Globus pallidus (tissue), 1 donor: ENCODE measurements at regions not wholly inside any gene's neighbourhood (a gene's known extent, or its start where the extent isn't known, plus 50 kb on each side); places are given as distances from the start of the nearest gene placed in this dataset.
A peak's percentile ranks its signal among the peaks of the same experiment; 100 is the strongest.

Source experiments
- DNase-seq: peaks from one replicate; pipeline ENCODE4 v3.0.0-alpha.2; 2015; ENCODE audit warnings: low spot score

DNA sequence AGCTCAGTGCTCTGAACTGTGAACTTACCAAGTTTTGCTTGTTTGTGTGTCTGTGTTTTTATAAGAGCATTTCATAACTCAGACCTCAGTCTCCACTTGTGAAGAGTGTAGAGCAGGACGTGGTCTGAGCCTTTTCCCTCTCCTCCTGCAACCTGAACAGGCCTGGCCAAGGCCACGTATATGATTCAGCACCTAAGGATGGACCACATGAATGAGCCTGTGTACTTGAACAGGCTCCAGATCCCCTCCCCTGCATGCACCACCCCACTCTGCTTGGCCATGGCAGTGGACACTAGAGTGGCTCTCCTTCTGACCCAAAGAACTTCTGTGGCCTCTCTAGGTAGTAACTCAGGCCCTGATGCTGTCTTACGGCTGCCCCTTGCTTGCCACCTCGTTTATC, 125.9 kb upstream of the FSTL4 start:
- DNase-seq = no peak

DNA sequence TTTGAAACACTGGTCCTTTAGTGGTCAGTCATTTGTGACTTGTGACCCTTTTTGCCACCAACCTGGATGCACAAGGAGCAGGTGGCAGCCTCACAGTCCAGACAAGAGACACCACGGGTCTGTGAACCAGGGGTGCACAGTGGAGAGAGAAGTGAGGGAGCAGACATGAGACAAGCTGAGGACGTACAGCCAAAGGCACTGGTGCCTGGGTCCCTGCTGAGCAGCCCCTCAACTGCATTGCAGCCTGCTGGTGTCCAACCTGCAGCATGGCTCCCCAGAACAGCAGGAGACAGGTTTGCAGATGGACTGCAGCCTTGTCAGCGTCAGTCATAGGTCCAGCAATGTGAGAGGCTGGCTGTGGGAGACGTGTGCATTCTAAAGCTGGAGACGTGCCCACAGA, 124.2 kb upstream of the FSTL4 start:
- DNase-seq = no peak

DNA sequence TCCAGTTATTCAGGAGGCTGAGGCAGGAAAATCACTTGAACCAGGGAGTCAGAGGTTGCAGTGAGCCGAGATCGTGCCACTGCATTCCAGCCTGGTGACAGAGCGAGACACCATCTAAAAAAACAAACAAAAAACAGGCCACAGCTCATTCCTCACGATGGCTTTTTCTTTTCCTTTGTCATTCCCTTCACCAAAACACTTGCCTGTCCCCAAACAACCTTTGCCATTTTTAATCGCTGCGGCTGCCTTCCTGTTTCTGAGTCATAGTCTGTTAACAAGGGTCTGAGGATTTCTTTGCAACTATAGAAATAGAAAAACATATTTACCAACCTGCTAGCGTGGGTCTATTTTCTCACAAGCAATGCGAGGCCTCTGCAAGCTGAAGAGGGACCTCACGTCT, 123.0 kb upstream of the FSTL4 start:
- DNase-seq = no peak

DNA sequence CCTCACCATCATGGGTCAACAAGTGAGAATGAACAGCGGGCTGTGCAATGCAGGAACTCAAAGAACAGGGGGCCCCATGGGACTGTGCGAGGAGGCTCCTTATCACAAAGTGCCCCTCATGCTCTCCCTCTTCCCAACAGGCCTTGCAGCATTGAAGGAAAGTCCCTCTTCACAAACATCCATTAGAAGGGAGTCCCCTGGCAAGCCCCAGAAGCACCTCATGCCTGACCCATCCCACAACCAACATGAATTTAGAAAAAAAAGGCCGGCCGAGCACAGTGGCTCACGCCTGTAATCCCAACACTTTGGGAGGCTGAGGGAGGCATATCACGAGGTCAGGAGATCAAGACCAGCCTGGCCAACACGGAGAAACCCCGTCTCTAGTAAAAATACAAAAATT, 122.6 kb upstream of the FSTL4 start:
- no peak for DNase-seq

DNA sequence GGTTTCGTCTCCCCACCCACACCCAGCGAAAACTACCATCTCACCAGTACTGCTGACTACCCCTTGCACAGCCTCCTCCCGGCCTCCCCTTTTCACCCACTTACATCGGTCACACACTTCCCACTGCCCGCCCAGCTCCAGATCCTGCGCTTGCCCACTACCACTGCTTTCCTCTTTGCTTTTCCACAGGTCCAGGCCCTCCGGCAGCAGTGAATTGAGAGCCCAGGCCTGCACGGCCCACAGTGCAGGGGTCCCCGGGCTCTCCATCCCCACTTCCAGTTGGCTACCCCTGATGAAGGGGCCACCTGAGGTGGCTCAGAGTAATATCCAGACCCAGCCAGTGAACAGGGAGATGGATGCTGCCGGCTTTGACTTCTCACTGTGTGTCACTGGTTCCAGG, 120.2 kb upstream of the FSTL4 start:
- DNase-seq = no peak

DNA sequence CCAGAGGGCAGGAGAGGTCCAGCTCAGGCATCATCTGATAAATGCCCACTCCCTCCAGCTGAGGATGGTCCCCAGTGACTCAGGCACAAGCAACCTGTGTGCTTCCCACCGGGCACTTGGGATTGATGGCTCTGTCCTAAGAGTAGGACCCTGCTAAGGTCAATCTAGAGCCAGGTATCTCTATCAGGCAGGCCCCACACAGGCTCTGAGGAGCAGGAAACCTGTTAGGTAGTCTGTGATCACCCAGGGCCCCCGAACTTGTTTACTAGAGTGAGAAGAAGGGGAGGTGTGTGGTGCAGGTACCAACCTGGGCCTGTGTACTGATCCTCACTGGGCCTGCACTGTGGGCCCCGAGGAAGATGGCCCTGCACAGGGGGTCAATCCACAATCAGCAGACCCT, 119.6 kb upstream of the FSTL4 start:
- DNase-seq = no peak

DNA sequence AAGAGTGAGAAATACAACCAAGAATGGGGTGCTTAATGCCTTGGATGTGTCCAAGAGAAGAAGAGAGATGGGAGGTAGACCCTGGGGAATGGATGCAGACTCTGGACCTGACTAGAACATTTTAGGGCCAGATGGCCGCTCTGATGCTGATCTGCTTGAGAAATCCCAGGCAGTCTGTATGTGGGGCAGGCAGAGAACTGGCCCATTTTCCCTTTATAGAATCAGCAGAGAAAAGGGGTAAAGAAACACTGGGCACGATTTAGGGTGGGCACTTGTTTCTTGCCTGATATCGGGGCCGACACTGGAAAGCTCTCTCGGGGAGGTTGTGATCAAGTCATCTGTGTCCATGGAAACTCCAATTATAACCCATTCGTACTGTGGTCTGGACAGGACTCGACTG, 118.5 kb upstream of the FSTL4 start:
- no peak for DNase-seq

DNA sequence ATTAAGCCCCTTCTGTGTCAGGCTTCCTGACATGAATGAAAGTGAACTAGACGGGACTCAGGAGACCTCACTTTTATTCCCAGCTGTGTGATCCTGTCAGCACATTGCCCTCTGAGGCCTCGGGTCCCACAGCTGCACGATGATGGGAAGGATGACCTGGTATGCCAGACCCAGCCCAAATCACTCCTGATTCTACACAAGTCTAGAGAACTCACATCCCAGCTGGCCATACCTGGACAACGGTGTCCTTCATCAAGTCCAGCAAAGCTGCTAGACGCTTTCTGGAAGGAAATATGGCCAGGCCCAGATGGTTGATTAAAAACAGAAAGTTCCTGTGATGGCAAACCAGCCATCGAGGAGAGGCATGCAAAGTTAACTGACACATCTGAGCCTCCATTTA, 118.0 kb upstream of the FSTL4 start:
- no peak for DNase-seq

DNA sequence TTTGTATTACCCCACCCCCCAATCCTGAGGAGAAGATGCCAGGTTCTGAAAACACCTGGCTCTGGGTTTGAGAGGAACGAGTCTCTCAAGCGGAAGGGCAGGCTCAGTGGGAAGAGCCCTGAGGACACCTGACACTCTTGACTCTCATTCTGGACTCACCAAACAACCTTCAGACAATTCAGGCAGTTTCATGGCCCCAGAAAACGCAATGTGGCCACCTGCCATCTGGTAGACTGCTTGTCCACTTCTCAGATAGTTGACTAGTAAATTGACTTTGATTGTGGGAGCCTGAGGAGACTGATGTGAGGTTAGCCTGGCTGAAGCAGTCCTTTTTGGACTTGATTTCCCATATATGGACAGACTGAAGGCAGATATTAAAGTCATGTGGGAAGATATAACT, 117.5 kb upstream of the FSTL4 start:
- no peak for DNase-seq

DNA sequence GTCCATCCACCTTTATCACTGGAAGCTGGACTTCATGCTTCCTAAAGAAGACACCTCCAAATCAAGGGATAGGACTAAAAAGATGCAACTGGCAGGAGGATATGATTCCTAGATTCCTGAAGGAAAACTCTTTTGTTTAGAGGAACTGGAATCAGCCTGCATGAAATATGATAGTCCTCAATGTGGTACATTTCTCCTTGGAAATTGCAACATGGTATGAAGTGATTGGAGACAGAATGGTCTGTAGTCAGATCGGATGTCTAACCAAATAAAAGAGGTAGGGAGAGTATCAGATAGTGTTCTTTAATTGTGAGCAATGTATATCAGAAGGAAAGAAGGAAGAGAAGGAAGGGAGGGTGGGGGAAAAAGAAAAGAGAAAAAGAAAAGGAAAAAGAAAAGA, 116.1 kb upstream of the FSTL4 start:
- DNase-seq = no peak

DNA sequence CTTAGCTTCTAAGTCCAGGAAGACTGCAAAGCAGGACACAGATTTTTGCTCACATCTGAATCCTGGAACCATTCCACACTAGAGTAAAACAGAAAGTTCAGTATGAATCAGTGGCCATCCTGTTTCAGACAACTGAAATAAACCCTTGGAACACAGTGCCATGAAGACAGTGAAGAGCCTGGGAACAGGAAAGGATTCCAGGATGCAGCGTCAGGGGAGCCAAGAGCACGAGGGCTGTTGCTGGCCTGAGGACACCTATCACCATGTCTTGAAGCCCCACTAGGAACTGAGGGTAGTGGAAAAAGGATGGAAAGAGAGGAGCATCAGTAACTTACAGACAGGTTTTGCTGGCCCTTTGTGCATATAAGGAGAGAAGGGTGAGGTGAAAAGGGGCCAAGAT, 115.3 kb upstream of the FSTL4 start:
- DNase-seq = no peak

DNA sequence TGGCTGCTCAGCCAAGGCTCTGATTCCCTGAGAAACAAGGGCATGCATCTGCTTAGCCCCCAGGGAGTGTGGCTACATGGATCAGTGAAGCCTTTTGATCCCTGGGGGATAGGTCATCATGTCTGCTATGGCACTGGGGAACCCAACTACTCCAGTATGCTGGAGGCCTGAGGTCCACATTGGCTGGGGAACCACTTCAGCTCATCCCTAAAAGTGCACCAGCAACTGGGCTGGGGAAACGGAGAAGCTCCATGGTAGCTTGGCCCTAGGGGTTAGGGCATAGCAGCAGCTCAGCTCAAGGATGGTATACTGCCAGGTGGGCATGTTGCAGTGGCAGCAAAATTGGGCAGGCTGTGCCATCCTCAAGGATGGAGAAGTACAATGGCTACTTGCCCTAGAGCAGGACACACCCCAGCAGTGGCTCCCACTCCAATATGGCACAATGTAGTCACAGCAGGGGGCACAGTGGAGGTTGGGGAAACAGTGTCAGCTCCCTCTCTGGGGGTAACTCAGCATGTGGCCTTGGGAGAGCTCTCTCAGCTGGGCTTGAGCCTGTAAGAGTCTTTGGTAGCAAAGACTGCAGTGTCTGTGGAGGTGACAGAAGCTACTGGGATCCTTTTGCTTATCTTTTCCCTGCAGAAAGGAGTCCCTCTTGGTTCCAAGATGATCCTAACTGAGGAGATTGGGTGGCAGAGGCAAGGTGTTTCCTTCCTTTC, 111.5 kb upstream of the FSTL4 start:
- DNase-seq = no peak

DNA sequence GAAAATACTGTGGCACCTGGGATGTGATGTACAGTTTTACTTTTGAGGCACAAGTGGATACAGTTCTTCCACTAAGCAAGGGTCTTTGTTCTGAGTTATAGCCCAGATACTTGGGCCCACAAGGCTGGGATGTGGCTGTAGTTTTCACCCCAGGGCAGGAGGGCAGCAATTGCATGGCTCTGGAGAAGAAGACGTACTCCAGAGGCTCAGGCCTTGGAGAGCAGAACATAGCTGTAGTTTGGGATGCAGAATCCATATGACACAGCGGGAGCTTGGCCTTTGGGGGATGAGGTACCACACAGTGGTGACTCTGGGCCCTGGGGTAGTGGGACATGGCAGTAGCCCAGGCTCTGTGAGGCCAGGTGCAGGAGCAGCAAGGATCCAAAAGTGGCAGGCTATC, 110.8 kb upstream of the FSTL4 start:
- no peak for DNase-seq

DNA sequence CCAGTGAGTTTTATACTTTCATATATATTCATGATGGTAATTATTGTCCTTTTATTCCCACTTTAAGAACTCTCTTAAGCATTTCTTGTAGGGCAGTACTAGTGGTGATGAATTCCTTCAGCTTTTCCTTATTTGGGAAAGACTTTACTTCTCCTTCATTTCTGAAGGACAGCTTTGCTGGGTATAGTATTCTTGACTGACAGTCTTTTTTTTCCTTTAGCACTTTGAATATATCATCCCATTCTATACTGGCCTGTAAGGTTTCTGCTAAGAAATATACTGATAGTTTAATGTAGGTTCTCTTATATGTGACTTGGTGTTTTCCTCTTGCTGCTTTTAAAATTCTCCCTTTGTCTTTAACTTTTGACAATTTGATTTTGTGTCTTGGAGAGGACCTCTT, 109.0 kb upstream of the FSTL4 start:
- DNase-seq = no peak

DNA sequence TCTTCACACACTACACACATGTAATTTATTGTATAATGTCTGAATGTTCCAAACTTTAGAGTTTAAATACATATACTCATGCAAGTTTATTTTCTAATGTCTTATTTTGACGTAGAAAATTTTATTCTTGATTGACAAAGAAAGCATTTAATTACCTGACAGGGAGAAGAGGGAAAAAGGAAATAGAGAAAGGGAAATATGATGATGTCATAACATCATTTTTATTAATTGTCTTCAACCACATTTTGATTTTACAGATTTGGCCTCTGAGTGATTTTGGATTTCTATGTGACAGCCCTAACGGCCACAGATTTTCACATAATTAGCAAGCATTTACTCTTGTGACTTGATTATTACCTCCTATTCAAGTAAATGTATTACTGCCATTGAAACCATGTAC, 106.1 kb upstream of the FSTL4 start:
- no peak for DNase-seq

DNA sequence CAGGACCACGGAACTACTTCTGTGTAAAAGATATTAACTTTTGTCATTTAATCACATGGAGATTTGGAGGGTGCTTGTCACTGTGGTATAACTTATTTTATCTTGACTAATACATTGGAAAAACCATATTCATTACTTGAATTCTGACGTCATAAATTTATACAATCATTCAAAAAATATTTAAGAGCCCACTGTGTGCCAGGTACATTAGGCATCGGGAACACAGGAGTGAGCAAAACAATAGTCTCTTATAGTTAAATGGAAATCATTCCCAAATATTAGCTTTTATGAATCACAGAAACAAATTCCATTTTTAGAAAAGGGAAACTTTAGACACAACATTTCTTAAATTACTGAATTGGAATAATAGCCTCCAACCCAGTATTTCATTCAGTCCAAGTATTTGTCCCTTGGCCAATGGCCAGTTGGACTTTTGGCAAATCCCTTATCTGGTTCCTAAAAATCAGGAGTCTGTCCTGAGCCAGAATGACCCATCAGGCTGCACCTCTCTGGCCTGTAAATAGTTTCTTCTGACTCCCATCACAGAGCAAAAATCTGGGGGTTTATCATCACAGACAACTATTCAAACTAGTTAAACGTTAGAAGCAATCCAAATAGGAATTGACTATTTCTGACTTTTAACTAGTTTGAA, 104.3 kb upstream of the FSTL4 start:
- no peak for DNase-seq

DNA sequence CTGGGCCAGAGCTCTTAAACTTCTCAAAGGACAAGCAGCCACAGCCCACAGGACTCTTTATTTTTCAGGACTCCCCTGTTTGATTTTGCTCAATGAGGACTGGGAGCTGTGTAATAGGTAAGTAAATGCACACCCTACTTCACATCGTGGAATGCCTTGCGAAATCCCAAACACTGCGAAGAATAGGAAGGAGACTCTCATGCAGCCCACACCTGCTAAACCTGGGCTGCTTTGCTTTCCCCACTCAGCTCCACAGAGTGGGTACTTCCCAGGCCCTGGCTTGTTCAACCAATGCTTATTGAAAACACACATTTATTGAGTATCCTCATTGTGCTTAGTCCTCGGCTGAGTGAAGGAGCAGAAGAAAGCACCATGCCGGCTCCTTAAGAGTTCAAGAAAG, 103.3 kb upstream of the FSTL4 start:
- DNase-seq = no peak

DNA sequence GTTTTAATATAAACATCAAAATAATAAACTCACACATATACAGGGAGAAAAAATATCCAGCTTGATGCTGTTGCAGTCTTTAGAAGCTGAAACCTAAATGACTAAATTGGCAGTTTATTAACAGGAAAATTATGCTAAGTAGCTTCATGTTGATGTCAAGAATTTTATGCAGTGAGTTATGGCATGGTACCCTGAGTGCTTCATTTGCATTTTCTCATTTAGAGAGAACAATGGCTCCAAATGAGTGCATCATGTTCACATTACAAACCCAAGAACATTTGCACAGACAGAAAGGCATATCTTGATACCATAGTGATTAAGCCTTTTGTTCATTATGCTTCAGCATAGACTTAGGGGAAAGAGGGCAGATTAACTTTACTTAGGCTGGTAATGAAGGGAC, 102.9 kb upstream of the FSTL4 start:
- no peak for DNase-seq

DNA sequence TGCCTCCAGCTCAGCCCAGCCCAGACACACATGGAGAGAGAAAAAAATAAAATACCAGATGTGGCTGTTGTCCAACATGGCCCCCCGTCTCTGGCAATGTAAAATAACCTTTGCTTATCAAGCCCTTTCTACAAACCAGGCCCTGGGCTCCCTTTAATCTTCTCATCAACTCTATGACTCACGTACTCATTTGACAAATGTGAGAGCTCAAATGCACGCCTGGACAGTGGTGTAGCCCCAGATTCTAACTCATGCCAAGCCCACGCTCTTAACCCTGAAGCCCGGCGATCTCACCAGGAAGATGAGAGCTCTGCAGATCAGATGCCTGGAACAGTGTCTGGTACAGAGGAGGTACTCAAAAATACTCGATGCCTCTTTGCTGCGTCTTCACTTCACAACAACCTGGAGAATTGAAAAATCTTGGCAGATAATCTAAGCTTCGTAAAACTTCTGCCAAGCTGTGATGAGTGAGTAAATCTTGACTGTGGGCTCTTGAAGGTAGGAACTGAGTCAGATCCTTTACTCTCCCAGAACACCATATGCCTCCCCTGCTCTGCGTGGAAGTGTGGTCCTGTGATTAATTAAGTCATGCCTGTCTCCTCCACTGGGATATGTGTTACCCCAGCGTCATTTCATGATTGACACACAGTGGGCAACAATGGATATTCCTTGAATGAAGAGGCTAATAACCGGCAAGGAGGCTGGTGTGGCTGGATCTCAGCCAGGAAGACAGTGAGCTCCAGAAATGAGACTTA, 102.0 kb upstream of the FSTL4 start:
- DNase-seq = no peak

DNA sequence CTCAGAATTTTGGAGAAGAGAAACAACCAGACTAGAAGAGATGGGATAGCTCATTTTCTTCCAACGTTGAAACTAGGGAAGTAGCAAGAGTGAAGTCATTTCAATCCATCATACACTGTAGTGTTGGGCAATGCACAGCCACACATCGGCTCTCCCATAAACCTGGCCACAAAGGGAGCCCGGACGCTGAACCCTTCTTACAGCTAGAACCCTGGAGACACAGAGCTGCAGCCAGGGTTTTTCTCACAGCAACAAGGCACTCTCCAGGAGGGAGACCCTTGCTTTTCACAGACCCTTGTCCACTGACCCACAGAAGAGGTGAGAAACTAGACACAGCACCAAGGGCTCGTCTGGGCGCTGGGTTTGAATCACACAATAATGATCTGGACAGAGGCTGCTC, 101.4 kb upstream of the FSTL4 start:
- no peak for DNase-seq

DNA sequence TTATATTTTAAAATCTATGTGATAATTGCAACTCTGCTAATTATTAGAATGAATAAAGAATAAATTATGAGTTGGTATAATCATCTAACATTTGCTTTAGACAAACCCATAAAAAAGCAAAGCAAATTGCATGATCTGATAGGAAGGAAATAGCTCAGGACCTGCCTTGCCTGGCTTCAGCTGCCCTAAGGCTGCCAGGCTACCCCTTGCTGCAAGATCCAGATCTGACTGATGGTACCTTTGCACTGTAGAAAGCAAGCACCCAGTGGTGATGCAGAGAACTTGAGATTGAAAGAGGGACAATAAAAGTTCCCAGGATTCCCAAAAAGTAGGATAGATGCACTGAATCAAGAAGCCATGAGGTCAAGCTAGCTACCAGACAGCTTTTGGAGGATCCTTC, 100.9 kb upstream of the FSTL4 start:
- DNase-seq = no peak

DNA sequence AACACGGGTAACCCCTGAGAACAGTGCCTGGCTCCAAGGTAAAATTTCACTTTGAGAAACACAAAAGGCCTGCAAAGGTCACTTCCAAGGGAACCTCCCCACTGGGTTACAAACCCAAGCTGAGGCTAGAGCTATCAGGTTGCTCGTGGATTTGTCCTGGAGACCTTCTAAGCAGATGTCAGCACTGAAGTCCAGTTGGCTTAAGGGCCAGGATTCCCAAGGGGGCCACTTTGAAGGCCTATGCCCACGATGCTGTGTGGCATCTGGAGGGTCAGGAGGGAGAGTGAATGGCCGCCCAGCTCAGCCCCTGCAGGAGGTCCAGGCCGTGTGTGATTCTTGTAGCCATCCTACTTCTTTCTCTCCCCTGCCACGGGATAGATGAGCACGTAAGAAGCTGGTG, 100.2 kb upstream of the FSTL4 start:
- no peak for DNase-seq

DNA sequence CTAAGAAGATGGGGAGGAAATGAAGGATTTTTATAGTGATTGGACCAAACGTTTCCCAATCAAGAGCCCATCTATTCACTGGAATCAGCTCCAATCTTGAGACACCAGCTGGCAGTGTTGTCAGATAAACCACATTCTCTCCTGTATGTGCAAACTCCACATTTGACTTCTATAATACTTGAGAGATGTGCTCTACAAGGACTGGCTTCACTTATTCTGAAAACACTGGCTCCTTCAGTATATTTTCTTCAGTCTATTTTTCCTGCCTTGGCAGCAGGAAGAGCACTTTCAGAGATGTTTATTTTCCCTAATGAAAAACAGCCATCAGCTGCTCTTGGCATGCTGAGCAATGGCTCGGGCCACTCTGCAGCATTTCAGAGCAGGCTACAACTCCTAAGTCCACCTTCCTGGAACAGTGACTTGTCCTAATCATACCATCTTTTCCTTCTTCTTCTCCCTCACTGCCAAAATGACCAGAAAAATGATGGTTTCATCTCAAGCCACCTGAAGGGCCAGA, 96.9 kb upstream of the FSTL4 start:
- peak; percentile 33 for DNase-seq
